Smooth muscle cell (in vitro differentiated cells): ENCODE measurements at regions not wholly inside any gene's neighbourhood (a gene's known extent, or its start where the extent isn't known, plus 50 kb on each side); places are given as distances from the start of the nearest gene placed in this dataset.

ENCODE experiments used
- DNase-seq: peaks from one replicate; lab custom pipeline; 2025; ENCODE audit not compliant: unreplicated experiment; lab: John Stamatoyannopoulos, UW
- H2AFZ ChIP-seq: fragments of 200-600 bp; sonication (generic); 2 replicates; pipeline ENCODE4 v1.6.0; 2016; ENCODE audit warnings: antibody characterized with exemption, low read depth, mild to moderate bottlenecking
- H3F3A ChIP-seq: fragments of 200-600 bp; sonication (generic); 2 replicates; pipeline ENCODE4 v1.6.0; 2017; ENCODE audit warnings: antibody characterized with exemption, low read depth
- H3K27ac ChIP-seq: fragments of 200-600 bp; sonication (generic); 2 replicates; pipeline ENCODE4 v1.5.1; 2016; ENCODE audit warnings: low read depth, mild to moderate bottlenecking
- H3K27me3 ChIP-seq: fragments of 200-600 bp; sonication (generic); 2 replicates; pipeline ENCODE4 v1.6.1; 2016; ENCODE audit warnings: low read depth, mild to moderate bottlenecking
- H3K36me3 ChIP-seq: fragments of 200-600 bp; sonication (generic); 2 replicates; pipeline ENCODE4 v1.5.1; 2016; ENCODE audit warnings: low read depth
- H3K4me1 ChIP-seq: fragments of 200-600 bp; sonication (generic); 2 replicates; pipeline ENCODE4 v1.5.1; 2016; ENCODE audit warnings: low read depth
- H3K4me2 ChIP-seq: fragments of 200-600 bp; sonication (generic); 2 replicates; pipeline ENCODE4 v1.6.0; 2016; ENCODE audit warnings: mild to moderate bottlenecking
- H3K4me3 ChIP-seq: fragments of 200-600 bp; sonication (generic); 2 replicates; pipeline ENCODE4 v1.5.1; 2016; ENCODE audit warnings: mild to moderate bottlenecking
- H3K79me2 ChIP-seq: fragments of 200-600 bp; sonication (generic); 2 replicates; pipeline ENCODE4 v1.6.0; 2016; ENCODE audit warnings: low read depth, mild to moderate bottlenecking
- H3K9ac ChIP-seq: fragments of 200-600 bp; sonication (generic); 2 replicates; pipeline ENCODE4 v1.6.0; 2016; ENCODE audit warnings: low read depth
- H3K9me3 ChIP-seq: fragments of 200-600 bp; sonication (generic); replicated peaks from 2 replicates; pipeline ENCODE4 v1.5.1; 2016; ENCODE audit warnings: low read depth
- H4K20me1 ChIP-seq: fragments of 200-600 bp; sonication (generic); 2 replicates; pipeline ENCODE4 v1.6.0; 2016; ENCODE audit warnings: low read depth
- WGBS: methylation state at CpG from one replicate; pipeline ENCODE4 v1.1.7; 2016; ENCODE audit warnings: low lambda C conversion rate; 5-methylcytosine and 5-hydroxymethylcytosine counted together
- TF ChIP-seq, protein P1 (sequence below): fragments of 200-600 bp; sonication (generic); IDR thresholded peaks from 2 replicates; pipeline ENCODE4 v1.5.1; 2017; ENCODE audit warnings: borderline replicate concordance, mild to moderate bottlenecking, antibody characterized with exemption; ENCODE audit not compliant: insufficient read depth, poor library complexity, severe bottlenecking

GRCh38 chr11:116171271-116172140 is 601.3 kb downstream of the BUD13 start:
- H3K9me3 ChIP-seq, result no peaks in the 10 kb centered on the region
- H4K20me1 ChIP-seq, result no peaks in the 10 kb centered on the region
- no peak overlapping the region for H3K4me3 ChIP-seq
- H3K4me1 ChIP-seq, result peaks cover 11% of the 10 kb centered on the region
- H3K9ac ChIP-seq, result no peak overlapping the region
- H3K27me3 ChIP-seq, result no peaks in the 10 kb centered on the region
- H2AFZ ChIP-seq, result no peak overlapping the region
- TF ChIP-seq, protein P1, sequence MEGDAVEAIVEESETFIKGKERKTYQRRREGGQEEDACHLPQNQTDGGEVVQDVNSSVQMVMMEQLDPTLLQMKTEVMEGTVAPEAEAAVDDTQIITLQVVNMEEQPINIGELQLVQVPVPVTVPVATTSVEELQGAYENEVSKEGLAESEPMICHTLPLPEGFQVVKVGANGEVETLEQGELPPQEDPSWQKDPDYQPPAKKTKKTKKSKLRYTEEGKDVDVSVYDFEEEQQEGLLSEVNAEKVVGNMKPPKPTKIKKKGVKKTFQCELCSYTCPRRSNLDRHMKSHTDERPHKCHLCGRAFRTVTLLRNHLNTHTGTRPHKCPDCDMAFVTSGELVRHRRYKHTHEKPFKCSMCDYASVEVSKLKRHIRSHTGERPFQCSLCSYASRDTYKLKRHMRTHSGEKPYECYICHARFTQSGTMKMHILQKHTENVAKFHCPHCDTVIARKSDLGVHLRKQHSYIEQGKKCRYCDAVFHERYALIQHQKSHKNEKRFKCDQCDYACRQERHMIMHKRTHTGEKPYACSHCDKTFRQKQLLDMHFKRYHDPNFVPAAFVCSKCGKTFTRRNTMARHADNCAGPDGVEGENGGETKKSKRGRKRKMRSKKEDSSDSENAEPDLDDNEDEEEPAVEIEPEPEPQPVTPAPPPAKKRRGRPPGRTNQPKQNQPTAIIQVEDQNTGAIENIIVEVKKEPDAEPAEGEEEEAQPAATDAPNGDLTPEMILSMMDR, result no peak
- no peaks in the 10 kb centered on the region for H3K36me3 ChIP-seq
- no peak overlapping the region for H3K27ac ChIP-seq
- no peak for DNase-seq
- H3K79me2 ChIP-seq, result no peaks in the 10 kb centered on the region
- no peak overlapping the region for H3K4me2 ChIP-seq
- H3F3A ChIP-seq, result no peaks in the 10 kb centered on the region
- 86% methylated on average over 10 of the region's 10 CpGs for WGBS

GRCh38 chr11:116170526-116171120 is 602.2 kb downstream of the BUD13 start:
- no peaks in the 10 kb centered on the region for H3F3A ChIP-seq
- TF ChIP-seq, protein P1, result peak; percentile 12
- no peak overlapping the region for H3K4me3 ChIP-seq
- no peak overlapping the region for H2AFZ ChIP-seq
- no peak overlapping the region for H3K4me2 ChIP-seq
- no peaks in the 10 kb centered on the region for H4K20me1 ChIP-seq
- 68% methylated on average over 8 of the region's 8 CpGs for WGBS
- no peak for DNase-seq
- no peak overlapping the region for H3K27ac ChIP-seq
- peaks cover 11% of the 10 kb centered on the region for H3K4me1 ChIP-seq
- no peak overlapping the region for H3K9ac ChIP-seq
- no peaks in the 10 kb centered on the region for H3K36me3 ChIP-seq
- no peaks in the 10 kb centered on the region for H3K9me3 ChIP-seq
- H3K79me2 ChIP-seq, result no peaks in the 10 kb centered on the region
- no peaks in the 10 kb centered on the region for H3K27me3 ChIP-seq

DNA sequence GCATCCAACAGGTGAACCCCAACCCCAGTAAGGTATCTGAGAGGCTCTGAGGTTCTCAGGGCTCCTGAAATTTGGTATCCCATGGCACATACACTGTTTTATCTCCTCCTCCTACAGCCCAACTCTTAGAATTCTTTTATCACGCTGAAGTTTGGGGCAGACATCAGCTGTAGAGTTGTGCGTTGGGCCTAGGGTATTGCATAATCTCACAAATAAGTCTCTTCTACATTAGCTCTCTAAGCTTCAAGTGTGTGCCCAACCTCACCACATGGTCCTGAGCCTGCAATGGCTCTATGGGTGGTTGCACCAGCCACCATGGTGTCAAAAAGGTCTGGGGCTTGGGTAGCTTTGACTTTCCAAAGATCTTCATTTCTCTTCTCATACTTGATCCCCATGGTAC is 603.0 kb downstream of the BUD13 start:
- H3K9ac ChIP-seq, result no peak overlapping the region
- 95% methylated on average over 2 of the region's 2 CpGs for WGBS
- H3K27ac ChIP-seq, result no peak overlapping the region
- DNase-seq, result no peak
- H3K27me3 ChIP-seq, result no peaks in the 10 kb centered on the region
- no peak overlapping the region for H2AFZ ChIP-seq
- H3K4me1 ChIP-seq, result peaks cover 10% of the 10 kb centered on the region
- H4K20me1 ChIP-seq, result no peaks in the 10 kb centered on the region
- H3F3A ChIP-seq, result no peaks in the 10 kb centered on the region
- no peak overlapping the region for H3K4me2 ChIP-seq
- no peaks in the 10 kb centered on the region for H3K9me3 ChIP-seq
- TF ChIP-seq, protein P1, result no peak
- no peak overlapping the region for H3K4me3 ChIP-seq
- H3K79me2 ChIP-seq, result no peaks in the 10 kb centered on the region
- no peaks in the 10 kb centered on the region for H3K36me3 ChIP-seq
